ENCODE measurements at regions not wholly inside any gene's neighbourhood (a gene's known extent, or its start where the extent isn't known, plus 50 kb on each side); places are given as distances from the start of the nearest gene placed in this dataset.

DNA sequence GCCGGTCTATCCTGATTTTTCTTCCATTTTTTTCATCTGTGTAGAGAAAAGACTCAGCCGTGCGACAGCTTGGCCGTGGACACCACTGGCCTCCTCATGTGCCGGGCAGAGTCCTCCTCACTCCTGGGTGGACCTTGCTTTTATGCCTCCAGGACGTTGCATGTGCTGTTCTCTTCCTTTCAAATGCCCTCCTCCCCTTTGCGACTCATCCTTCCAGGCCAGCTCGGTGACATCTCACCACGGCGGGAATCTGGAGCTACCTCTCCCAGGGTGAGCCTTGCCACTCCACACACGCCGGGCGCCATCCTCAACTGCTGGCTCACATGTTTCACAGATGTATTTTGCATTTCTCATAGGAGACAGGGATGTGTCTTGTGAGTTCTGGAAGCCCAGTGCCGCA is 198.5 kb upstream of the HDAC4 start:
- Histone ChIP-seq H3K27me3 (ENCODE audit: control insufficient read depth in 2 of 2, insufficient read depth in 2 of 2, low read length in 2 of 2) (no peaks in the 10 kb centered on the region), H2AFZ (ENCODE audit: low read depth, low read length) (no peak overlapping the region), H3K4me3 (replicated peaks in 1 of 3; ENCODE audit: insufficient read depth in 1 of 3, low read depth in 1 of 3, low read length in 3 of 3) (no peak overlapping the region), H3K4me2 (ENCODE audit: insufficient read depth, low read length) (no peak overlapping the region), H3K27ac (ENCODE audit: insufficient read depth, low read depth, low read length) (no peak overlapping the region), H3K79me2 (ENCODE audit: control insufficient read depth, insufficient read depth, low read length) (no peaks in the 10 kb centered on the region), H3K9me3 (replicated peaks; ENCODE audit: control insufficient read depth, insufficient read depth, low read length) (no peaks in the 10 kb centered on the region), H4K20me1 (replicated peaks; ENCODE audit: control insufficient read depth, extremely low read depth, insufficient read depth, low read length) (no peaks in the 10 kb centered on the region), H3K9me1 (replicated peaks; ENCODE audit: control insufficient read depth, extremely low read depth, insufficient read depth, low read length) (no peaks in the 10 kb centered on the region), H3K36me3 (ENCODE audit: control insufficient read depth in 2 of 2, extremely low read depth in 1 of 2, insufficient read depth in 2 of 2, low read length in 2 of 2) (no peaks in the 10 kb centered on the region), H3K4me1 (ENCODE audit: control insufficient read depth, extremely low read depth, insufficient read depth, low read length) (no peaks in the 10 kb centered on the region), H3K9ac (replicated peaks; ENCODE audit: extremely low read depth, insufficient read depth, low read length) (no peak overlapping the region)
- dilution Hi-C loops (cut with MboI; ENCODE audit: extremely low pct_ligation_motif_present, low sequenced_read_pairs) = no loop called here
- ChIA-PET POLR2A (no interaction called here), CTCF (no interaction called here)
- intact Hi-C loops (cut with micrococcal nuclease) = no loop called here
- TF ChIP-seq FOS (IDR thresholded peaks at IDR 0.05; ENCODE audit: borderline replicate concordance, insufficient read depth, low read length) (no peak), POLR2AphosphoS5 (IDR thresholded peaks at IDR 0.05; ENCODE audit: insufficient read depth, low read depth, low read length) (no peak), MYC (IDR thresholded peaks at IDR 0.05; ENCODE audit: low read depth, low read length) (no peak), CTCF (IDR thresholded peaks at IDR 0.05; ENCODE audit: extremely low read depth in 1 of 2, insufficient read depth in 1 of 2, low read depth in 1 of 2, low read length in 2 of 2) (no peak), EZH2 (IDR thresholded peaks at IDR 0.05; ENCODE audit: borderline replicate concordance, low read depth, low read length, severe bottlenecking) (no peak), JUN (IDR thresholded peaks at IDR 0.05; ENCODE audit: borderline replicate concordance, insufficient read depth, insufficient read length, low read depth) (no peak), GATA2 (IDR thresholded peaks at IDR 0.05; ENCODE audit: insufficient read depth, insufficient read length, low read depth, low read length) (no peak), POLR2A (IDR thresholded peaks at IDR 0.05; ENCODE audit: low read depth, low read length) (no peak)
- TF ChIP-seq, protein P1, sequence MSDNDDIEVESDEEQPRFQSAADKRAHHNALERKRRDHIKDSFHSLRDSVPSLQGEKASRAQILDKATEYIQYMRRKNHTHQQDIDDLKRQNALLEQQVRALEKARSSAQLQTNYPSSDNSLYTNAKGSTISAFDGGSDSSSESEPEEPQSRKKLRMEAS (IDR thresholded peaks at IDR 0.05; ENCODE audit: insufficient read depth, insufficient read length) = no peak
- no TSS peak for BruUV-seq (replicated peaks)
- FAIRE-seq (no peak), DNase-seq (ENCODE audit: low read depth, low spot score) (no peak)
